H1 (cell line): ENCODE measurements at regions not wholly inside any gene's neighbourhood (a gene's known extent, or its start where the extent isn't known, plus 50 kb on each side); places are given as distances from the start of the nearest gene placed in this dataset.
A peak's percentile ranks its signal among the peaks of the same experiment; 100 is the strongest.

Experiments used
- CTCF ChIA-PET: fragments of 300-600 bp; sonication (Branson Sonifier 250); formaldehyde crosslinking; loops from one replicate; lab custom pipeline; 2021; ENCODE audit not compliant: partially characterized antibody; lab: Charles Lee
- POLR2A ChIA-PET: fragments of 300-600 bp; sonication (Branson Sonifier 250); formaldehyde crosslinking; loops from one replicate; lab custom pipeline; 2021; ENCODE audit warnings: inconsistent platforms; ENCODE audit not compliant: partially characterized antibody; lab: Charles Lee
- DNase-seq, 2 experiments: peaks; one replicate each; pipeline versions ENCODE4 v3.0.0 to v3.0.0-alpha.2; 2010 to 2022; ENCODE audit warnings: low spot score in 2 of 2, low read depth in 1 of 2, mixed read lengths in 1 of 2
- FAIRE-seq: peaks from 2 replicates; lab custom pipeline; 2011; peaks lifted over from hg19 to GRCh38; lab: Jason Lieb, UNC
- H2AFZ ChIP-seq: 2 replicates; pipeline ENCODE4 v1.8.1; 2012; ENCODE audit warnings: low read length, inconsistent platforms
- H2AK5ac ChIP-seq: 2 replicates; pipeline ENCODE4 v1.6.1; 2013; ENCODE audit warnings: low read depth, low read length
- H2BK120ac ChIP-seq: replicated peaks from 2 replicates; pipeline ENCODE3; 2013; ENCODE audit warnings: low read depth, low read length, inconsistent platforms
- H2BK12ac ChIP-seq: 2 replicates; pipeline ENCODE4 v1.6.1; 2013; ENCODE audit warnings: low read depth, low read length
- H2BK15ac ChIP-seq: 2 replicates; pipeline ENCODE4 v1.6.1; 2013; ENCODE audit warnings: low read length
- H2BK20ac ChIP-seq: 2 replicates; pipeline ENCODE4 v1.6.1; 2013; ENCODE audit warnings: low read length
- H2BK5ac ChIP-seq: 2 replicates; pipeline ENCODE4 v1.6.1; 2013; ENCODE audit warnings: low read depth, low read length
- H3K14ac ChIP-seq: 2 replicates; pipeline ENCODE4 v1.6.1; 2013; ENCODE audit warnings: inconsistent platforms; ENCODE audit not compliant: insufficient read length
- H3K18ac ChIP-seq: 2 replicates; pipeline ENCODE4 v1.6.1; 2013; ENCODE audit warnings: low read length; ENCODE audit errors: extremely low read depth
- H3K23ac ChIP-seq: 2 replicates; pipeline ENCODE4 v1.6.1; 2013; ENCODE audit warnings: inconsistent platforms; ENCODE audit not compliant: insufficient read length
- H3K23me2 ChIP-seq: 2 replicates; pipeline ENCODE4 v1.6.1; 2013; ENCODE audit warnings: low read depth, low read length
- H3K27ac ChIP-seq: 2 replicates; pipeline ENCODE4 v1.6.1; 2011; ENCODE audit warnings: low read depth, low read length, inconsistent platforms
- H3K27me3 ChIP-seq, 4 experiments: replicated peaks in 1 of 4; 1 replicate in 1 of 4; 2 replicates in 3 of 4; pipeline versions ENCODE4 v1.6.1 to v1.8.1; 2011 to 2013; ENCODE audit warnings: low read length in 3 of 4, mild to moderate bottlenecking in 3 of 4, inconsistent platforms in 2 of 4, mixed read lengths in 2 of 4, moderate library complexity in 1 of 4; ENCODE audit not compliant: control insufficient read depth in 3 of 4, insufficient read depth in 3 of 4; ENCODE audit errors: extremely low read depth in 1 of 4
- H3K36me3 ChIP-seq, 4 experiments: 2 replicates each; pipeline versions ENCODE4 v1.6.1 to v1.8.1; 2011 to 2013; ENCODE audit warnings: mild to moderate bottlenecking in 4 of 4, low read length in 3 of 4, moderate library complexity in 2 of 4, control low read depth in 1 of 4, inconsistent platforms in 1 of 4; ENCODE audit not compliant: insufficient read depth in 4 of 4, control insufficient read depth in 2 of 4
- H3K4ac ChIP-seq: replicated peaks from 2 replicates; pipeline ENCODE3; 2013; ENCODE audit warnings: low read length, low read depth, mixed read lengths, inconsistent platforms; ENCODE audit not compliant: insufficient read length
- H3K4me1 ChIP-seq, 4 experiments: replicated peaks in 1 of 4; 1 replicate in 1 of 4; 2 replicates in 3 of 4; pipeline versions ENCODE4 v1.6.1 to v1.8.1; 2011 to 2013; ENCODE audit warnings: low read length in 3 of 4, inconsistent platforms in 2 of 4, mixed read lengths in 1 of 4; ENCODE audit not compliant: insufficient read depth in 4 of 4, control insufficient read depth in 3 of 4
- H3K4me2 ChIP-seq, 2 experiments: 2 replicates each; pipeline versions ENCODE4 v1.6.1 to v1.8.1; 2011 to 2013; ENCODE audit warnings: low read depth in 2 of 2, low read length in 2 of 2, control low read depth in 1 of 2, inconsistent platforms in 1 of 2, mild to moderate bottlenecking in 1 of 2; ENCODE audit not compliant: insufficient read depth in 1 of 2
- H3K4me3 ChIP-seq, 4 experiments: fragments of 200-600, 300-600 bp in 1 of 4; sonication (generic), shearing (Covaris generic), sonication (Bioruptor Twin) in 1 of 4; 2 replicates each; pipeline versions ENCODE4 v1.5.1 to v1.8.1; 2011 to 2016; ENCODE audit warnings: low read length in 4 of 4, low read depth in 3 of 4, control low read depth in 2 of 4, inconsistent platforms in 2 of 4, mild to moderate bottlenecking in 2 of 4, mixed read lengths in 1 of 4, moderate library complexity in 1 of 4; ENCODE audit not compliant: insufficient read depth in 2 of 4; ENCODE audit errors: extremely low read depth in 1 of 4
- H3K56ac ChIP-seq: replicated peaks from 2 replicates; pipeline ENCODE3; 2013; ENCODE audit warnings: low read depth, mild to moderate bottlenecking, mixed read lengths, low read length, inconsistent platforms; ENCODE audit not compliant: insufficient read length
- H3K79me1 ChIP-seq: 2 replicates; pipeline ENCODE4 v1.6.1; 2013; ENCODE audit warnings: low read depth, low read length, control low read depth
- H3K79me2 ChIP-seq, 2 experiments: 2 replicates each; pipeline versions ENCODE4 v1.6.1 to v1.8.1; 2012 to 2013; ENCODE audit warnings: low read length in 2 of 2, mild to moderate bottlenecking in 2 of 2, inconsistent platforms in 1 of 2; ENCODE audit not compliant: insufficient read depth in 2 of 2, control insufficient read depth in 1 of 2
- H3K9ac ChIP-seq, 4 experiments: replicated peaks in 1 of 4; 1 replicate in 1 of 4; 2 replicates in 3 of 4; pipeline versions ENCODE4 v1.6.1 to v1.8.1; 2011 to 2013; ENCODE audit warnings: low read depth in 3 of 4, low read length in 3 of 4, control low read depth in 2 of 4, mild to moderate bottlenecking in 2 of 4, moderate library complexity in 2 of 4, inconsistent platforms in 1 of 4; ENCODE audit errors: extremely low read depth in 1 of 4
- H3K9me3 ChIP-seq, 2 experiments: 2 replicates each; pipeline versions ENCODE4 v1.6.1 to v1.8.1; 2012 to 2013; ENCODE audit warnings: mild to moderate bottlenecking in 2 of 2, moderate library complexity in 2 of 2, control low read depth in 1 of 2, inconsistent platforms in 1 of 2, low read depth in 1 of 2, low read length in 1 of 2, mixed read lengths in 1 of 2; ENCODE audit not compliant: insufficient read depth in 2 of 2
- H4K20me1 ChIP-seq, 2 experiments: replicated peaks in 1 of 2; 2 replicates each; pipeline versions ENCODE3 to v1.8.1; 2011 to 2013; ENCODE audit warnings: inconsistent platforms in 2 of 2, low read length in 2 of 2, mild to moderate bottlenecking in 1 of 2; ENCODE audit not compliant: insufficient read depth in 2 of 2, control insufficient read depth in 1 of 2
- H4K5ac ChIP-seq: 2 replicates; pipeline ENCODE4 v1.6.1; 2013; ENCODE audit warnings: low read length, low read depth, mixed read lengths, inconsistent platforms; ENCODE audit not compliant: insufficient read length
- H4K8ac ChIP-seq: 2 replicates; pipeline ENCODE4 v1.8.0; 2013; ENCODE audit warnings: mild to moderate bottlenecking, moderate library complexity, low read length, inconsistent platforms; ENCODE audit not compliant: insufficient read depth; ENCODE audit errors: extremely low read depth
- H4K91ac ChIP-seq: replicated peaks from 2 replicates; pipeline ENCODE3; 2013; ENCODE audit warnings: low read length, mixed read lengths, inconsistent platforms; ENCODE audit not compliant: insufficient read length
- POLR2AphosphoS5 ChIP-seq: IDR thresholded peaks from 2 replicates; pipeline ENCODE4 v1.6.1; 2011; ENCODE audit warnings: low read depth, low read length
- YY1 ChIP-seq: IDR thresholded peaks from 2 replicates; pipeline ENCODE4 v1.6.1; 2011; ENCODE audit warnings: low read depth, mild to moderate bottlenecking, low read length
- WGBS, 2 experiments: shearing (Covaris generic) in 1 of 2; methylation state at CpG; one replicate each; pipeline versions ENCODE4 v1.1.6 to v1.1.7; 2013 to 2015; ENCODE audit warnings: low lambda C conversion rate in 2 of 2, mixed read lengths in 2 of 2, inconsistent platforms in 1 of 2, low coverage in 1 of 2, missing lambda C conversion rate in 1 of 2; ENCODE audit not compliant: insufficient replicate concordance in 2 of 2, insufficient coverage in 1 of 2, insufficient read length in 1 of 2; ENCODE audit errors: extremely low coverage in 1 of 2, missing lambda C conversion rate in 1 of 2; 5-methylcytosine and 5-hydroxymethylcytosine counted together

GRCh38 chr15:67915461-67916374 is 75.9 kb upstream of the RNU6-1 start:
- Histone ChIP-seq H2BK15ac (no peak overlapping the region), H3K4me2 (peak overlapping the region; percentile 37 to 40; a peak in 3 of 4 replicates), H3K27ac (no peak overlapping the region), H2BK120ac (peak overlapping the region; percentile 5), H3K27me3 (peaks cover 0 to 1% (median 0%) of the 10 kb centered on the region in 4 experiments; a peak in 1 of 7 replicates), H3K4me3 (peak overlapping the region in 1 of 4 experiments; percentile 12; a peak in 1 of 8 replicates), H3K36me3 (no peaks in the 10 kb centered on the region), H3K18ac (peak overlapping the region; percentile 10; the same call in 1 of the 2 replicates), H2BK20ac (peak overlapping the region; percentile 49; the same call in 1 of the 2 replicates), H4K5ac (no peak overlapping the region), H3K9me3 (peaks cover 0 to 1% of the 10 kb centered on the region in 2 experiments; a peak in 1 of 4 replicates), H3K23ac (no peak overlapping the region), H4K91ac (peak overlapping the region; percentile 4), H2BK12ac (no peak overlapping the region), H2AFZ (peak overlapping the region; percentile 96), H3K56ac (no peak overlapping the region), H3K9ac (no peak overlapping the region), H3K79me1 (no peaks in the 10 kb centered on the region), H3K23me2 (no peaks in the 10 kb centered on the region), H4K20me1 (no peaks in the 10 kb centered on the region), H2BK5ac (peak overlapping the region; percentile 62; the same call in 1 of the 2 replicates), H3K4me1 (peaks cover 3 to 17% (median 12%) of the 10 kb centered on the region in 4 experiments), H4K8ac (no peak overlapping the region), H2AK5ac (no peak overlapping the region), H3K4ac (no peak overlapping the region), H3K79me2 (no peaks in the 10 kb centered on the region), H3K14ac (no peak overlapping the region)
- ChIA-PET CTCF (interaction anchor here (0.5 to 2.0 kb wide), 10 partner anchors 8 to 239 kb away, joined by 3 to 7 read pairs (median 4); no protein-coding TSS in a partner anchor), POLR2A (interaction anchor here (1.2 to 1.6 kb wide), 2 partner anchors 32 to 138 kb away, joined by 3 to 5 read pairs; partner anchors contain the start of gene PIAS1)
- peak; percentile 48 for FAIRE-seq
- TF ChIP-seq POLR2AphosphoS5 (no peak), YY1 (peak; percentile 55; the same call in 1 of the 2 replicates)
- peak in 1 of 2 experiments; percentile 47 for DNase-seq
- WGBS, 2 experiments = 79% methylated on average over 7 of the region's 7 CpGs; no CpG with 5 or more reads in 1 of the 2 experiments
